ENCODE measurements at regions not wholly inside any gene's neighbourhood (a gene's known extent, or its start where the extent isn't known, plus 50 kb on each side); places are given as distances from the start of the nearest gene placed in this dataset.
"Not testable (repeated sequence)": the region's sequence is repeated elsewhere in the genome, so short reads cannot be mapped to it uniquely, and the experiment has no call there.

GRCh38 chr1:120276710-120277109 is 100.4 kb upstream of the SEC22B start:
- not testable (repeated sequence) for TF ChIP-seq CTCF, POLR2A (IDR thresholded peaks at IDR 0.05)
